GM18861 (cell line): ENCODE measurements at regions not wholly inside any gene's neighbourhood (a gene's known extent, or its start where the extent isn't known, plus 50 kb on each side); places are given as distances from the start of the nearest gene placed in this dataset.
"Not testable (repeated sequence)": the region's sequence is repeated elsewhere in the genome, so short reads cannot be mapped to it uniquely, and the experiment has no call there.

ENCODE experiments used
- ATAC-seq: cut with Tn5 transposase; IDR thresholded peaks from one replicate; pipeline ENCODE4 v1.9.1; 2021; ENCODE audit not compliant: unreplicated experiment

GRCh38 chr2:171266102-171266501 is 105.4 kb upstream of the TLK1 start:
- no peak for ATAC-seq

- ATAC-seq = not testable (repeated sequence)
Measured at GRCh38 chr2:171261529-171261928, 100.8 kb upstream of the TLK1 start.

- no peak for ATAC-seq
Measured at GRCh38 chr2:171260471-171261424, 100.1 kb upstream of the TLK1 start.

- no peak for ATAC-seq
Measured at GRCh38 chr2:171254666-171255065, 94.0 kb upstream of the TLK1 start.

GRCh38 chr2:171253900-171254650 is 93.4 kb upstream of the TLK1 start:
- no peak for ATAC-seq

- no peak for ATAC-seq
Measured at GRCh38 chr2:171253279-171253678, 92.6 kb upstream of the TLK1 start.

GRCh38 chr2:171249689-171250088 is 89.0 kb upstream of the TLK1 start:
- no peak for ATAC-seq

GRCh38 chr2:171247741-171248662 is 87.3 kb upstream of the TLK1 start:
- ATAC-seq = peak; percentile 72

GRCh38 chr2:171244970-171245782 is 84.5 kb upstream of the TLK1 start:
- ATAC-seq = no peak

GRCh38 chr2:171244466-171244969 is 83.8 kb upstream of the TLK1 start:
- no peak for ATAC-seq

- ATAC-seq = no peak
Measured at GRCh38 chr2:171241771-171242170, 81.1 kb upstream of the TLK1 start.

- no peak for ATAC-seq
Measured at GRCh38 chr2:171238946-171239345, 78.3 kb upstream of the TLK1 start.

- ATAC-seq = no peak
Measured at GRCh38 chr2:171237751-171238505, 77.2 kb upstream of the TLK1 start.

GRCh38 chr2:171235262-171235881 is 74.7 kb upstream of the TLK1 start:
- no peak for ATAC-seq

- no peak for ATAC-seq
Measured at GRCh38 chr2:171230176-171230575, 69.5 kb upstream of the TLK1 start.

- no peak for ATAC-seq
Measured at GRCh38 chr2:171228826-171229225, 68.1 kb upstream of the TLK1 start.

GRCh38 chr2:171227066-171227782 is 66.5 kb upstream of the TLK1 start:
- ATAC-seq = no peak

GRCh38 chr2:171226461-171226860 is 65.8 kb upstream of the TLK1 start:
- no peak for ATAC-seq
